Heart left ventricle (tissue), 13 donors: ENCODE measurements at regions not wholly inside any gene's neighbourhood (a gene's known extent, or its start where the extent isn't known, plus 50 kb on each side); places are given as distances from the start of the nearest gene placed in this dataset.

Experiments used
- POLR2A ChIP-seq, 2 donors: fragments of 450-650 bp; IDR thresholded peaks; one replicate each; pipeline ENCODE4 v1.6.1; 2017; ENCODE audit warnings: antibody characterized with exemption in 2 of 2, mild to moderate bottlenecking in 2 of 2, moderate library complexity in 2 of 2
- TF ChIP-seq, protein P1 (sequence below), 12 donors: fragments of 200-600 bp; sonication (generic) in 4 of 12; IDR thresholded peaks; one replicate each; pipeline versions ENCODE4 v1.5.0 to v1.8.0; 2018 to 2022; ENCODE audit warnings: antibody characterized with exemption in 12 of 12, mild to moderate bottlenecking in 5 of 12
- donor health status: ischemic (EF 13 %, LVEDD 7.1; RV severe dilation, severe dysfunction).
- donor health status: DM: no; HTN: yes; CAD: no.
- donor health status: DM: no; HTN: no; CAD: no.
- donor health status: ischemic (EF 25% LVEDD 6.9; RV normal size, moderate dysfunction).
- donor health status: ischemic (EF 25% LVEDD 5.7; RV mildly dilated, moderate dysfunction).
- donor health status: ischemic (EF 35%, LVEDD 5.7; RV mildly dilated, moderate dysfunction).
- donor health status: nonischemic (EF 11% LVEDD 7.7; RV severe dilation, severe dysfunction).
- donor health status: DM: yes; HTN: yes; CAD: no.
- donor health status: PGD.
- donor health status: ischemic (EF 29% LVEDD 5.4; RV normal size, mild dysfunction).
- donor health status: nonischemic (EF 23%, LVEDD 6.1; RV moderate dilation, normal function).

- TF ChIP-seq POLR2A (IDR thresholded peaks at IDR 0.05), result no peak
- TF ChIP-seq, protein P1, sequence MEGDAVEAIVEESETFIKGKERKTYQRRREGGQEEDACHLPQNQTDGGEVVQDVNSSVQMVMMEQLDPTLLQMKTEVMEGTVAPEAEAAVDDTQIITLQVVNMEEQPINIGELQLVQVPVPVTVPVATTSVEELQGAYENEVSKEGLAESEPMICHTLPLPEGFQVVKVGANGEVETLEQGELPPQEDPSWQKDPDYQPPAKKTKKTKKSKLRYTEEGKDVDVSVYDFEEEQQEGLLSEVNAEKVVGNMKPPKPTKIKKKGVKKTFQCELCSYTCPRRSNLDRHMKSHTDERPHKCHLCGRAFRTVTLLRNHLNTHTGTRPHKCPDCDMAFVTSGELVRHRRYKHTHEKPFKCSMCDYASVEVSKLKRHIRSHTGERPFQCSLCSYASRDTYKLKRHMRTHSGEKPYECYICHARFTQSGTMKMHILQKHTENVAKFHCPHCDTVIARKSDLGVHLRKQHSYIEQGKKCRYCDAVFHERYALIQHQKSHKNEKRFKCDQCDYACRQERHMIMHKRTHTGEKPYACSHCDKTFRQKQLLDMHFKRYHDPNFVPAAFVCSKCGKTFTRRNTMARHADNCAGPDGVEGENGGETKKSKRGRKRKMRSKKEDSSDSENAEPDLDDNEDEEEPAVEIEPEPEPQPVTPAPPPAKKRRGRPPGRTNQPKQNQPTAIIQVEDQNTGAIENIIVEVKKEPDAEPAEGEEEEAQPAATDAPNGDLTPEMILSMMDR (IDR thresholded peaks at IDR 0.05), result no peak
These were observed 418.6 kb downstream of the TUSC7 start for GRCh38 chr3:117128133-117128532.
